ENCODE measurements at regions not wholly inside any gene's neighbourhood (a gene's known extent, or its start where the extent isn't known, plus 50 kb on each side); places are given as distances from the start of the nearest gene placed in this dataset.

- DNase-seq = no peak
- H3K4me1 Mint-ChIP-seq = peaks cover 11 to 14% (median 14%) of the 10 kb centered on the region in 3 donors
- ATAC-seq (ENCODE audit: low read depth in 2 of 2) = no peak
- no peak overlapping the region for H3K4me3 Mint-ChIP-seq
- no peaks in the 10 kb centered on the region for H3K36me3 Mint-ChIP-seq
- H3K9me3 Mint-ChIP-seq = no peaks in the 10 kb centered on the region
- peak overlapping the region in 1 of 6 donors; percentile 60 for H3K27ac Mint-ChIP-seq
- no peaks in the 10 kb centered on the region for H3K27me3 Mint-ChIP-seq
Measured at GRCh38 chr13:24624363-24624762, 55.8 kb upstream of the ATP12A start.

DNA sequence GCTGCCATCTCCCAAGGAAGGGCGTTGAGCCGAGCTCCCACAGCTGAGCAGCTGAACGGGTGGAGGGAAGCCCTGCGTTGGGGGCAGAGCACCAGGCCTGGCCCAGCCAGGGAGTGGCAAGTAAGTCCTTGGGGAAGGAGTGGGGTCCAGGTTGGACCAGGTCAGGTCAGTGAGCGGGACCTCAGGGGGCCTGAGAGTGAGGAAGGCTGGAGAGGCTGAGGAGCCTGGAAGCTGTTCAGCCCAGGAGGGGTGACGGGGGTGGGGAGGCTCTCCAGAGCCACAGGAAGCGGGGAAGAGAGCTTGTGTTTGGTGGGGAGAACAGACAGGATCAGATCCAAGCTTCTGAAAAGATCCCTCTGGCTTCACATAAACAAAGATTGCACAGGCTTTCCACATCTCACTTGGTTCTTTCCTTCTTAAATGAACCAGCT is 55.4 kb upstream of the ATP12A start:
- Mint-ChIP-seq H3K36me3 (no peaks in the 10 kb centered on the region), H3K27ac (peak overlapping the region in 2 of 6 donors; percentile 29 to 39), H3K4me1 (peaks cover 10 to 14% (median 11%) of the 10 kb centered on the region in 3 donors), H3K27me3 (no peaks in the 10 kb centered on the region), H3K4me3 (no peak overlapping the region), H3K9me3 (no peaks in the 10 kb centered on the region)
- DNase-seq (no peak), ATAC-seq (ENCODE audit: low read depth in 2 of 2) (no peak)

DNA sequence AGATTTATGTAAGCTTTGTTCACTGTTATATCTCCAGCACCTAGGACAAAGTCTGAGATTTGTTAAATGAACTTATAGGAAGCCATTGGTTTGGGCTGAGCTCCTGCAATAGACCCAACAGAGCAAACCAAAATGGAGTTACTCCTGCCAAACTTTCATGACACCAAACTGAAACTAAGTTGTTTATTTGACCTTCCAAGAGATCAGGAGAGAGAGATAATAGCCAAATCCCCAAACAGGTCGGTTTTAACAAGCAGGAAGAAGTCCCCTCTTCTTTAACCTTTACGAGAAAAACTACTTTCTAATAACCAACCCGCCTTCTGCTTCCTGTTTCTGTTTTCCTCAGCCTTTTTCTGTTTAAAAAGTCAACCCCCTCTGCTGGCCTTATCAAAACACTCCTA is 54.9 kb upstream of the ATP12A start:
- H3K27me3 Mint-ChIP-seq = no peaks in the 10 kb centered on the region
- peaks cover 10 to 14% (median 11%) of the 10 kb centered on the region in 3 donors for H3K4me1 Mint-ChIP-seq
- ATAC-seq (ENCODE audit: low read depth in 2 of 2) (no peak), DNase-seq (no peak)
- H3K4me3 Mint-ChIP-seq = peak overlapping the region in 1 of 8 donors; percentile 2
- peak overlapping the region in 3 of 6 donors; percentile 29 to 78 (median 74) for H3K27ac Mint-ChIP-seq
- no peaks in the 10 kb centered on the region for H3K36me3 Mint-ChIP-seq
- H3K9me3 Mint-ChIP-seq = no peaks in the 10 kb centered on the region

GRCh38 chr13:24625870-24626849 is 54.0 kb upstream of the ATP12A start:
- peak overlapping the region in 4 of 6 donors; percentile 29 to 78 (median 50) for H3K27ac Mint-ChIP-seq
- H3K27me3 Mint-ChIP-seq = peaks cover 0 to 6% (median 0%) of the 10 kb centered on the region in 3 donors
- H3K4me1 Mint-ChIP-seq = peaks cover 10 to 19% (median 16%) of the 10 kb centered on the region in 3 donors
- H3K9me3 Mint-ChIP-seq = no peaks in the 10 kb centered on the region
- DNase-seq (no peak), ATAC-seq (ENCODE audit: low read depth in 2 of 2) (no peak)
- peak overlapping the region in 1 of 8 donors; percentile 2 for H3K4me3 Mint-ChIP-seq
- no peaks in the 10 kb centered on the region for H3K36me3 Mint-ChIP-seq

DNA sequence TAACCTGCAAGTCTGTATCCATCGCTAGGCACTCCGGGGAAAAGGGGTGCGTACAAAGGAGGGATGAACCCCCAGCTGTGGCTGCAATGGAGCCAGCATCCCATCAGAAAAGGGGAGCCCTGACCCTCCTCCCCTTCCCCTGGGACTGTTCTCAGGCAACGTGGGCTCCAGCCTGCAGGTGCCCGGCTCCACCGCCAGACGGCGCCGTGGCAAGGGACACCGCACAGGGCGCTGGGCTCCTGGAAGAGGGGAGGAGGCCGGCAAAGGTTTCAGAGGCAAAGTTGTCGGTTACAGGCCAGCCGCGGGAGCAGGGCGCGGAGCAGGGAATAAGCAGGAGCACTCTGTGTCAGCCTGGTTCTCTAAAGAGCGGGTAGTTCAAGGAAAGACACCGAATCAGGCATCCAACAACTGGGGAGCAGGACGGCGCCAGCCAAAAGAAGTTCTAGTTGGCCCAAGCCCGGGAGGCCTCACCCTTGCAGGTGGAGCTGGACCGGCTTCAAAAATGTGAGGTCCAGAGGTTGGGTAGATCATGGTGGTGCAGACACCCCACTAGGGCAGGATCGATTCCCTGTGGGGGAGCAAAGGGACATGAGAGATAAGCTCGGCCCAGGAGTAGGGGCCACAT is 53.0 kb upstream of the ATP12A start:
- Mint-ChIP-seq H3K36me3 (no peaks in the 10 kb centered on the region), H3K4me1 (peaks cover 10 to 19% (median 16%) of the 10 kb centered on the region in 3 donors), H3K9me3 (no peaks in the 10 kb centered on the region), H3K4me3 (no peak overlapping the region), H3K27ac (no peak overlapping the region), H3K27me3 (peaks cover 0 to 6% (median 0%) of the 10 kb centered on the region in 3 donors)
- DNase-seq = no peak
- no peak for ATAC-seq (ENCODE audit: low read depth in 2 of 2)

- Mint-ChIP-seq H3K4me1 (peaks cover 10 to 19% (median 16%) of the 10 kb centered on the region in 3 donors), H3K27ac (no peak overlapping the region), H3K4me3 (no peak overlapping the region), H3K9me3 (no peaks in the 10 kb centered on the region), H3K36me3 (no peaks in the 10 kb centered on the region), H3K27me3 (peaks cover 0 to 6% (median 0%) of the 10 kb centered on the region in 3 donors)
- ATAC-seq (ENCODE audit: low read depth in 2 of 2) (no peak), DNase-seq (no peak)
Measured at GRCh38 chr13:24627946-24628345, 52.3 kb upstream of the ATP12A start.

- peaks cover 10 to 19% (median 16%) of the 10 kb centered on the region in 3 donors for H3K4me1 Mint-ChIP-seq
- no peak overlapping the region for H3K27ac Mint-ChIP-seq
- ATAC-seq (ENCODE audit: low read depth in 2 of 2) = no peak
Measured at GRCh38 chr13:24629320-24629719, 50.9 kb upstream of the ATP12A start.

GRCh38 chr13:24630121-24630520 is 50.1 kb upstream of the ATP12A start:
- H3K27me3 Mint-ChIP-seq = peaks cover 0 to 6% (median 0%) of the 10 kb centered on the region in 3 donors
- H3K4me1 Mint-ChIP-seq = peaks cover 10 to 15% (median 14%) of the 10 kb centered on the region in 3 donors
- no peak overlapping the region for H3K27ac Mint-ChIP-seq
- ATAC-seq (ENCODE audit: low read depth in 2 of 2) = no peak
- no peaks in the 10 kb centered on the region for H3K9me3 Mint-ChIP-seq
- H3K36me3 Mint-ChIP-seq = no peaks in the 10 kb centered on the region
- DNase-seq = no peak
- no peak overlapping the region for H3K4me3 Mint-ChIP-seq

More at GRCh38 chr13:24629320-24629719, 50.9 kb upstream of the ATP12A start:
- no peaks in the 10 kb centered on the region for H3K36me3 Mint-ChIP-seq
- DNase-seq = no peak
- peaks cover 0 to 6% (median 0%) of the 10 kb centered on the region in 3 donors for H3K27me3 Mint-ChIP-seq
- H3K4me3 Mint-ChIP-seq = no peak overlapping the region
- H3K9me3 Mint-ChIP-seq = no peaks in the 10 kb centered on the region
